Left lung (tissue), 4 donors: ENCODE measurements at regions not wholly inside any gene's neighbourhood (a gene's known extent, or its start where the extent isn't known, plus 50 kb on each side); places are given as distances from the start of the nearest gene placed in this dataset.
A peak's percentile ranks its signal among the peaks of the same experiment; 100 is the strongest.

Experiments used
- ATAC-seq: fragments of 200-7000 bp; cut with Tn5 transposase; one replicate; pipeline ENCODE4 v1.9.1; 2020; ENCODE audit warnings: moderate library complexity
- DNase-seq, 4 donors: peaks; one replicate each; pipeline ENCODE4 v3.0.0-alpha.2; 2013 to 2020
- H3K27ac ChIP-seq, 2 donors: fragments of 200-600 bp; sonication (generic) in 1 of 2; one replicate each; pipeline versions ENCODE4 v1.5.0 to v1.8.0; 2020 to 2021
- H3K27me3 ChIP-seq, 2 donors: fragments of 200-600 bp; sonication (generic) in 1 of 2; one replicate each; pipeline versions ENCODE4 v1.5.0 to v1.8.0; 2020 to 2021
- H3K36me3 ChIP-seq, 2 donors: fragments of 200-600 bp; sonication (generic) in 1 of 2; one replicate each; pipeline versions ENCODE4 v1.5.0 to v1.8.0; 2020 to 2021
- H3K4me1 ChIP-seq, 2 donors: fragments of 200-600 bp; one replicate each; pipeline ENCODE4 v1.8.0; 2021
- H3K4me3 ChIP-seq, 2 donors: fragments of 200-600 bp; sonication (generic) in 1 of 2; one replicate each; pipeline versions ENCODE4 v1.5.0 to v1.8.0; 2020 to 2021; ENCODE audit warnings: mild to moderate bottlenecking in 1 of 2
- H3K9me3 ChIP-seq, 2 donors: fragments of 200-600 bp; sonication (generic) in 1 of 2; one replicate each; pipeline versions ENCODE4 v1.5.0 to v1.8.0; 2020 to 2021
- CTCF ChIP-seq, 2 donors: fragments of 200-600 bp; sonication (generic) in 1 of 2; IDR thresholded peaks; one replicate each; pipeline versions ENCODE4 v1.5.0 to v1.8.0; 2021; ENCODE audit warnings: antibody characterized with exemption in 2 of 2
- intact Hi-C, 2 donors: fragments of 100-400 bp; cut with DNase I; formaldehyde crosslinking; loops; one replicate each; pipeline versions ENCODE4 v1.11.2 to v1.14.2; 2022
- donor health status: DM: no; HTN: yes; CAD: no.
- donor health status: DM: no; HTN: no; CAD: no.

GRCh38 chr20:1832634-1833033, 62.6 kb upstream of the SIRPA start:
- no peak for ATAC-seq
- Histone ChIP-seq H3K9me3 (no peaks in the 10 kb centered on the region), H3K36me3 (no peaks in the 10 kb centered on the region), H3K27me3 (peaks cover 0 to 72% of the 10 kb centered on the region in 2 donors), H3K4me3 (no peak overlapping the region), H3K27ac (no peak overlapping the region), H3K4me1 (peaks cover 17 to 38% of the 10 kb centered on the region in 2 donors)
- intact Hi-C loops = no loop called here
- DNase-seq = no peak
- TF ChIP-seq CTCF (IDR thresholded peaks at IDR 0.05) = no peak

DNA sequence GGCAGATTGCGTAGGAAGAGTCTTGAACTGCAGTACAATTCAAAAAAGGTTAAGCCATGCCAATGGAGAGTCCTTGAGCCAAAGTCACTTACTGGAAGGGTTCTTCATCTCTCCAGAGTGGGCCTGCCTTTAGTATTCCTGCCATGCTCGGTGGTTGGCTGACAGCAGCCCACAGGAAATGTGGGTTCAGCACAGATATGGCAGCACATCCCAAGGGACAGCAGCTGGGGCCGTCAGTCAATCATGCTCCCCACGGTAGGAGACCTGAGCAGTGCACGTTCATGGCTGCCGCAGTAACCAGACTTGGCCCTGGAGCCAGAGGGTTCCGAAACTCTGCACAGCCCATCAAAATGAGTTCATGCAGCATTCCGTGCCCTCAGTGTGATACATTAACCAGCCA, 63.6 kb upstream of the SIRPA start:
- peaks cover 0 to 64% of the 10 kb centered on the region in 2 donors for H3K27me3 ChIP-seq
- intact Hi-C loops = no loop called here
- ATAC-seq = no peak
- DNase-seq = no peak
- peaks cover 17 to 38% of the 10 kb centered on the region in 2 donors for H3K4me1 ChIP-seq
- H3K36me3 ChIP-seq = no peaks in the 10 kb centered on the region
- H3K9me3 ChIP-seq = no peaks in the 10 kb centered on the region
- H3K27ac ChIP-seq = peak overlapping the region in 1 of 2 donors; percentile 74
- no peak overlapping the region for H3K4me3 ChIP-seq
- no peak for TF ChIP-seq CTCF (IDR thresholded peaks at IDR 0.05)

DNA sequence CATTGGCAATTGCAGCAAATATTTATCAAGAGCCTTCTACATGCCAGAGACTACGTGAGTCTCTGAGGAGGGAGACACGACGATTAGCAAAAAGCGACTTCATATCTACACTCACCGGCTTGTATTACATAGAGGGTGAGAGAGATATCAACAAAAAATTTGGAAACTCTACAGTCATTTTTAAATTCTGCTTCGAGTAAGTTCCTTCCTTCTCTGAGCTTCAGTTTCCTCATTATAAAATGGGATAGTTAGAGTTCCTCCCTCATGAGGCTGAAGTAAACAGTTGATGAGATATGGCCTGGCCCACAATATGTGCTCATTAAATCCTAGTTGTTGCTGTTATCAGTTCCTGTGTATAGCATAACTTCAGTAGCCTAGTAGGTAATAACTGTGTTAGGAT, 64.1 kb upstream of the SIRPA start:
- peaks cover 0 to 61% of the 10 kb centered on the region in 2 donors for H3K27me3 ChIP-seq
- H3K4me1 ChIP-seq = peaks cover 17 to 42% of the 10 kb centered on the region in 2 donors
- intact Hi-C loops = no loop called here
- ATAC-seq (no peak), DNase-seq (no peak)
- peak overlapping the region in 1 of 2 donors; percentile 74 for H3K27ac ChIP-seq
- no peak overlapping the region for H3K4me3 ChIP-seq
- no peak for TF ChIP-seq CTCF (IDR thresholded peaks at IDR 0.05)
- no peaks in the 10 kb centered on the region for H3K36me3 ChIP-seq
- no peaks in the 10 kb centered on the region for H3K9me3 ChIP-seq

DNA sequence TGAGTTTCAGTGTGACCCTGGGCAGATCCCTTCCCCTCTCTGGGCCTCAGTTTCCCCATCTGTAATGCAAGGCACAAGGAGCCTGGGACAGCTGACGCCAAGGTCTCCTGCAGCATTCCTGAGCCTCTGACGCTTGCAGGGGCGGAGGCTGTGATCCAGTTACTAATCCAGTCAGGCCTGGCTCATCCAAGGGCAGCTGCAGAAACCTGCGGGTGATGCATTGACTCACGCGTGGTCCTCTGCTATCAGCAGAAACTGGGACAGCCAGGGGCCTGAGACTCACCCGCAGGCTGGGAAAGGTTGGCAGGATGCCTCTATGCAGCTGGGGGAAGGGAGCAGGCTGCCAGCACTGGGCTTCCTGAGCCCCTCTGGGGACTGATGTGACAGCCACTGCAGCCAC, 65.0 kb upstream of the SIRPA start:
- DNase-seq = peak in 2 of 4 donors; percentile 19 to 54
- H3K27ac ChIP-seq = peak overlapping the region; percentile 8 to 74
- H3K4me1 ChIP-seq = peaks cover 17 to 48% of the 10 kb centered on the region in 2 donors
- H3K9me3 ChIP-seq = no peaks in the 10 kb centered on the region
- ATAC-seq = peak; percentile 53
- no peak overlapping the region for H3K4me3 ChIP-seq
- intact Hi-C loops = no loop called here
- H3K27me3 ChIP-seq = peaks cover 0 to 52% of the 10 kb centered on the region in 2 donors
- no peaks in the 10 kb centered on the region for H3K36me3 ChIP-seq
- TF ChIP-seq CTCF (IDR thresholded peaks at IDR 0.05) = no peak

GRCh38 chr20:1829531-1829930, 65.7 kb upstream of the SIRPA start:
- H3K27me3 ChIP-seq = peaks cover 0 to 51% of the 10 kb centered on the region in 2 donors
- TF ChIP-seq CTCF (IDR thresholded peaks at IDR 0.05) = no peak
- no peaks in the 10 kb centered on the region for H3K9me3 ChIP-seq
- peak overlapping the region in 1 of 2 donors; percentile 74 for H3K27ac ChIP-seq
- ATAC-seq = no peak
- H3K36me3 ChIP-seq = no peaks in the 10 kb centered on the region
- no peak overlapping the region for H3K4me3 ChIP-seq
- intact Hi-C loops = no loop called here
- peaks cover 17 to 55% of the 10 kb centered on the region in 2 donors for H3K4me1 ChIP-seq
- DNase-seq = no peak
